A673 (cell line): ENCODE measurements at regions not wholly inside any gene's neighbourhood (a gene's known extent, or its start where the extent isn't known, plus 50 kb on each side); places are given as distances from the start of the nearest gene placed in this dataset.

ENCODE experiments used
- CTCF ChIP-seq: fragments of 300-800, 200-600 bp; sonication (generic); conservative IDR thresholded peaks from 2 replicates; pipeline ENCODE4 v1.5.1; 2017; ENCODE audit warnings: low read depth, mild to moderate bottlenecking, antibody characterized with exemption, low read length, moderate library complexity, mixed read lengths
- EZH2 ChIP-seq: fragments of 200-600 bp; sonication (generic); IDR thresholded peaks from 2 replicates; pipeline ENCODE4 v1.6.1; 2017; ENCODE audit warnings: borderline replicate concordance, low read depth, mild to moderate bottlenecking, mixed read lengths, antibody characterized with exemption, low read length; ENCODE audit not compliant: poor library complexity, severe bottlenecking

GRCh38 chr4:171025343-171025742 is 787.9 kb upstream of the GALNTL6 start:
- TF ChIP-seq CTCF (no peak), EZH2 (no peak)
